Liver (tissue), 8 donors: ENCODE measurements at regions not wholly inside any gene's neighbourhood (a gene's known extent, or its start where the extent isn't known, plus 50 kb on each side); places are given as distances from the start of the nearest gene placed in this dataset.

ENCODE experiments used
- DNase-seq: peaks from one replicate; pipeline ENCODE4 v3.0.0-alpha.2; 2017; ENCODE audit warnings: low spot score
- H3K27ac ChIP-seq, 2 donors: one replicate each; pipeline ENCODE4 v1.7.0; 2013; ENCODE audit warnings: inconsistent platforms in 2 of 2, low read length in 2 of 2, control low read depth in 1 of 2, low read depth in 1 of 2, mild to moderate bottlenecking in 1 of 2
- H3K27me3 ChIP-seq, 4 donors: one replicate each; pipeline versions ENCODE4 v1.6.1 to v1.7.0; 2013; ENCODE audit warnings: low read length in 3 of 4, inconsistent platforms in 1 of 4, mild to moderate bottlenecking in 1 of 4, moderate library complexity in 1 of 4; ENCODE audit not compliant: control insufficient read depth in 4 of 4, insufficient read depth in 4 of 4
- H3K36me3 ChIP-seq, 4 donors: one replicate each; pipeline versions ENCODE4 v1.6.1 to v1.7.0; 2013; ENCODE audit warnings: low read length in 3 of 4, mild to moderate bottlenecking in 3 of 4, low read depth in 1 of 4, moderate library complexity in 1 of 4; ENCODE audit not compliant: control insufficient read depth in 4 of 4, insufficient read depth in 3 of 4
- H3K4me1 ChIP-seq, 4 donors: one replicate each; pipeline versions ENCODE4 v1.6.1 to v1.7.0; 2013; ENCODE audit warnings: low read length in 3 of 4, mild to moderate bottlenecking in 3 of 4, moderate library complexity in 1 of 4; ENCODE audit not compliant: control insufficient read depth in 4 of 4, insufficient read depth in 4 of 4
- H3K4me3 ChIP-seq, 3 donors: one replicate each; pipeline versions ENCODE4 v1.6.1 to v1.7.0; 2013; ENCODE audit warnings: low read length in 3 of 3, control low read depth in 1 of 3, low read depth in 1 of 3, mild to moderate bottlenecking in 1 of 3
- H3K9ac ChIP-seq, 2 donors: one replicate each; pipeline ENCODE4 v1.7.0; 2013; ENCODE audit warnings: low read length in 2 of 2, mild to moderate bottlenecking in 2 of 2, moderate library complexity in 2 of 2, control low read depth in 1 of 2, low read depth in 1 of 2
- H3K9me3 ChIP-seq, 4 donors: one replicate each; pipeline versions ENCODE4 v1.6.1 to v1.7.0; 2013; ENCODE audit warnings: low read length in 3 of 4; ENCODE audit not compliant: control insufficient read depth in 4 of 4
- ATF3 ChIP-seq: IDR thresholded peaks from 2 replicates; pipeline ENCODE4 v1.6.1; 2016; ENCODE audit warnings: antibody characterized with exemption
- CTCF ChIP-seq: fragments of 150-350 bp; IDR thresholded peaks from 2 replicates; pipeline ENCODE4 v1.5.1; 2017; ENCODE audit warnings: improper control_type of control experiment, low read depth, low read length; ENCODE audit not compliant: missing input control
- EGR1 ChIP-seq, 2 donors: IDR thresholded peaks; 2 replicates each; pipeline ENCODE4 v1.6.1; 2016 to 2018; ENCODE audit warnings: antibody characterized with exemption in 2 of 2, low read depth in 2 of 2
- FOXA1 ChIP-seq: IDR thresholded peaks from 2 replicates; pipeline ENCODE4 v1.6.1; 2016; ENCODE audit warnings: antibody characterized with exemption
- FOXA2 ChIP-seq: IDR thresholded peaks from 2 replicates; pipeline ENCODE4 v1.6.1; 2016; ENCODE audit warnings: antibody characterized with exemption
- GABPA ChIP-seq, 2 donors: IDR thresholded peaks in 1 of 2; conservative IDR thresholded peaks in 1 of 2; 2 replicates each; pipeline ENCODE4 v1.6.1; 2016; ENCODE audit warnings: antibody characterized with exemption in 2 of 2, mild to moderate bottlenecking in 1 of 2, moderate library complexity in 1 of 2
- HNF4A ChIP-seq, 2 donors: conservative IDR thresholded peaks; 2 replicates each; pipeline ENCODE4 v1.6.1; 2016; ENCODE audit warnings: antibody characterized with exemption in 2 of 2, mild to moderate bottlenecking in 2 of 2
- HNF4G ChIP-seq: IDR thresholded peaks from 2 replicates; pipeline ENCODE4 v1.6.1; 2016; ENCODE audit warnings: antibody characterized with exemption
- JUND ChIP-seq, 2 donors: IDR thresholded peaks; 2 replicates each; pipeline ENCODE4 v1.6.1; 2016; ENCODE audit warnings: antibody characterized with exemption in 2 of 2
- MAX ChIP-seq: IDR thresholded peaks from 2 replicates; pipeline ENCODE4 v1.6.1; 2016; ENCODE audit warnings: antibody characterized with exemption
- NR2F2 ChIP-seq: IDR thresholded peaks from 2 replicates; pipeline ENCODE4 v1.6.1; 2016; ENCODE audit warnings: antibody characterized with exemption
- RAD21 ChIP-seq, 2 donors: IDR thresholded peaks; 2 replicates each; pipeline ENCODE4 v1.6.1; 2016; ENCODE audit warnings: antibody characterized with exemption in 2 of 2, mild to moderate bottlenecking in 2 of 2
- REST ChIP-seq: IDR thresholded peaks from 2 replicates; pipeline ENCODE4 v1.6.1; 2016; ENCODE audit warnings: antibody characterized with exemption, mild to moderate bottlenecking
- RXRA ChIP-seq, 2 donors: IDR thresholded peaks; 2 replicates each; pipeline ENCODE4 v1.6.1; 2017 to 2018; ENCODE audit warnings: antibody characterized with exemption in 2 of 2, mild to moderate bottlenecking in 1 of 2
- SP1 ChIP-seq: IDR thresholded peaks from 2 replicates; pipeline ENCODE4 v1.6.1; 2018; ENCODE audit warnings: antibody characterized with exemption, mild to moderate bottlenecking
- TAF1 ChIP-seq: conservative IDR thresholded peaks from 2 replicates; pipeline ENCODE4 v1.6.1; 2016; ENCODE audit warnings: antibody characterized with exemption, mild to moderate bottlenecking
- YY1 ChIP-seq: IDR thresholded peaks from 2 replicates; pipeline ENCODE4 v1.6.1; 2016; ENCODE audit warnings: antibody characterized with exemption, mild to moderate bottlenecking
- ZBTB33 ChIP-seq: IDR thresholded peaks from 2 replicates; pipeline ENCODE4 v1.6.1; 2016; ENCODE audit warnings: antibody characterized with exemption
- WGBS: extraction: QIAGEN DNeasy Blood & Tissue Kit; methylation state at CpG from one replicate; pipeline ENCODE4 v1.1.7; 2013; 5-methylcytosine and 5-hydroxymethylcytosine counted together
- donor health status: healthy.
- donor health status: healthy.
- donor health status: healthy.
- donor health status: healthy.
- donor health status: healthy.

GRCh38 chr20:55291261-55291660, 714.1 kb downstream of the CBLN4 start:
- Histone ChIP-seq H3K4me3 (no peak overlapping the region), H3K4me1 (no peaks in the 10 kb centered on the region), H3K9me3 (no peaks in the 10 kb centered on the region), H3K27me3 (peaks cover 0 to 4% (median 2%) of the 10 kb centered on the region in 4 donors), H3K9ac (no peak overlapping the region), H3K36me3 (no peaks in the 10 kb centered on the region), H3K27ac (no peak overlapping the region)
- no peak for DNase-seq
- TF ChIP-seq TAF1 = no peak
- no peak for TF ChIP-seq NR2F2
- TF ChIP-seq EGR1 (IDR thresholded peaks at IDR 0.05; ENCODE audit: low read depth in 2 of 2) = no peak
- TF ChIP-seq GABPA (IDR thresholded peaks at IDR 0.05 in 1 of 2, conservative IDR thresholded peaks at IDR 0.05 in 1 of 2) = no peak
- TF ChIP-seq RXRA (IDR thresholded peaks at IDR 0.05) = no peak
- TF ChIP-seq YY1 = no peak
- TF ChIP-seq SP1 = no peak
- TF ChIP-seq ZBTB33 = no peak
- TF ChIP-seq FOXA2 = no peak
- TF ChIP-seq HNF4G = no peak
- no peak for TF ChIP-seq CTCF
- TF ChIP-seq REST = no peak
- TF ChIP-seq ATF3 = no peak
- no peak for TF ChIP-seq FOXA1
- no peak for TF ChIP-seq JUND (IDR thresholded peaks at IDR 0.05)
- no peak for TF ChIP-seq MAX
- TF ChIP-seq HNF4A (conservative IDR thresholded peaks at IDR 0.05) = no peak
- WGBS = 85% methylated on average over 1 of the region's 1 CpG

GRCh38 chr20:55283889-55284288, 721.4 kb downstream of the CBLN4 start:
- Histone ChIP-seq H3K27me3 (no peaks in the 10 kb centered on the region), H3K27ac (no peak overlapping the region), H3K36me3 (no peaks in the 10 kb centered on the region), H3K9ac (no peak overlapping the region), H3K9me3 (no peaks in the 10 kb centered on the region), H3K4me3 (no peak overlapping the region), H3K4me1 (no peaks in the 10 kb centered on the region)
- DNase-seq = no peak
- 53% methylated on average over 2 of the region's 2 CpGs for WGBS
- no peak for TF ChIP-seq ATF3
- no peak for TF ChIP-seq REST
- no peak for TF ChIP-seq MAX
- no peak for TF ChIP-seq JUND (IDR thresholded peaks at IDR 0.05)
- no peak for TF ChIP-seq SP1
- no peak for TF ChIP-seq TAF1
- no peak for TF ChIP-seq HNF4A (conservative IDR thresholded peaks at IDR 0.05)
- TF ChIP-seq YY1 = no peak
- TF ChIP-seq RAD21 (IDR thresholded peaks at IDR 0.05) = no peak
- TF ChIP-seq NR2F2 = no peak
- no peak for TF ChIP-seq FOXA2
- TF ChIP-seq EGR1 (IDR thresholded peaks at IDR 0.05; ENCODE audit: low read depth in 2 of 2) = no peak
- no peak for TF ChIP-seq GABPA (IDR thresholded peaks at IDR 0.05 in 1 of 2, conservative IDR thresholded peaks at IDR 0.05 in 1 of 2)
